ENCODE measurements at regions not wholly inside any gene's neighbourhood (a gene's known extent, or its start where the extent isn't known, plus 50 kb on each side); places are given as distances from the start of the nearest gene placed in this dataset.
A peak's percentile ranks its signal among the peaks of the same experiment; 100 is the strongest.
"Not testable (repeated sequence)": the region's sequence is repeated elsewhere in the genome, so short reads cannot be mapped to it uniquely, and the experiment has no call there.

DNA sequence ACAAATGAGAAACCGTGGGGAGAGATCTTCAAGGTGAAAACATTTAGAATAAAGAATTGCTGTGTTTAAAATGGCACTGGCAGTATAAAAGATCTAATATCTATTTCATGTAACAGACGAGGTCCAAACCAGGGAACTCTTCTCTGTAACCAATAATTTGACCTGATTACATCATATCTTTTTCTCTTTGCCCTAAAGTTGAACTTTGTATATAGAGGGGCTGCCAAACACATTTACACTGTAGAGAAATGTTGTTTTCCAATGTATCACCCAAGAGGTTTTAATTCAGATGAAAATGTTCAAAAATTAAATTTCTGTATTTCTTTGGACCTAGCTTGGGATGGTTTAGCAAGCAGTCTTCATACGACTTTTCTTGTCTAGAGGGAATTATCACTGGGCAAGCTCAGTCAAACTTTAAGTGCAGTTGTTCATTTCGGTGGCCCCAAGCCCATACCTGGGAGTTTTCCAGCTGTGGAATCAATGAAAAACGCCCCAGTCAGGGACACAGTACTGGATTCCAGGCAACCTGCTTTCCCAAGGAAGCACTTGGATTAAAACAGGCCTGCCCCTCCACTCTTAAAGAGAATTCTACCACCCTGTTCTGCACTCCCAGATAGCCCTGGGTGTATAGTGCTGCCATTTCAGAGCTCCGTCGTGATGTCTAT, 208.5 kb upstream of the FN1 start:
- DNase-seq: no peak

DNA sequence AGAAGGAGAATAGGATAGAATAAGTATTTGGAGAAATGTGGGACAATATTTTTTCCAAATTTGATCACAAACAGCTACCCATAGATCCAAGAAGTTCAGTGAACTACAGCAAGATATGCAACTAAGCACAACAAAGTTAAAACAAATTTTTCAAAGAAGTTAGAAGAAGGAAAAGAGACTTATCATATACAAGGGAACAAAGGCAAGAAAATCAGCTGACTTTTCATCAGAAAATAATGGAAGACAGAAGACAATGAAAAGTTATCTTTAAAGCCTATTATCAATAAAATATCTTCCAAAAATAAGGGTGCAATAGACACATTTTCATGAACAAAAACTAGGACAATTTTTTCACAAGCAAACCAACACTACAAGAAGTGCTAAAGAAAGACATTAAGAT, 202.8 kb upstream of the FN1 start:
- no peak for DNase-seq

DNA sequence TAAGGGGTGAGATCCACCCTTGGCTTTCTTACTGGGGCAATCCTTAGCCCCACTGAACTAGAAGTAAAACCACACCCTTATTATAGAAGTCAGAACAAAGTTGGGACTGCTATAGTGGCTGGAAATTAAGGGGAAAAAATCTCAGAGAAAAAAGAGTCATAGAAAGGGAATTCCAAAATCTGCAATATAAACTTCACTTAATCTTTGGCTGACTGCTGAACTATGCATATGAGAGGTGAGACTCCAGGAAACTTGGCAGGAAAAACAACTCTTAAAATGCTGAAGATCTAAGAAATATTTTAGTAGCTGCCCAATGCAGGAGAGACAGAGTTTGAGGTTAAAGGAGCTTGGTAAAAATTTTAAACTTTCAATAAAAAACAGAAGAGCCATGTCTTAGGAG, 201.8 kb upstream of the FN1 start:
- no peak for DNase-seq

DNA sequence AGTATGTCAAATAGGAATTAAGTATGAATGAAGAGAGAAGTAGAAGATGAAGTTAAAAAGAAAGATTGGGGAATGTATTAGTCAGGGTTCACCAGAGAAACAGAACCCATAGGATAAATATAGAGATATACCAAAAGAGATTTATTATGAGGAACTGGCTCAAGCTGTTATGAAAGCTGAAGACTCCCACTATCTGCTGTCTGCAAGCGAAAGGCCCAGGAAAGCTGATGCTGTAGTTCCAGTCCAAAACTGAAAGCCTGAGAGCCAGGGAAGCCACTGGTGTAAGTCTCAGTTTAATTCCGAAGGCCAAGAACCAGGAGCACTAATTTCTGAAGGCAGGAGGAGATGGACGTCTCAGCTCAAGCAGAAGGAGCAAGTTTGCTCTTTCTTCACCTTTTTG, 200.9 kb upstream of the FN1 start:
- no peak for DNase-seq

DNA sequence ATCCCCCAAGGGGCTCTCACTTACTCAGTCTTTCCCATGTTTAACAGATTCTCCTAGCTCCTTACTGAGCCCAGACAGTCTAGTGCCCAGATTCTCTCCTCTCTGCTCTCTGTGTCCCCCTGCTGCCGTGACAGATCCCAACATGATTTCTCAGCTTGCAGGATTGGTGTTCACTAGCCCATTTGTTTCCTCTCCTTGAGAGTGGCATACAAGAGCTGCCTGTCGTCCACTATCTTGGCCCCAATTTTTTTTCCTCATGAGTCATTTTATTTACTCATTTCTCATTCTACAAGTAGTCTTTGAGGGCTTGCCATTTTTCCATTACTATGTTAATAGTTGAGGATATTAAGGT, 199.9 kb upstream of the FN1 start:
- no peak for DNase-seq

DNA sequence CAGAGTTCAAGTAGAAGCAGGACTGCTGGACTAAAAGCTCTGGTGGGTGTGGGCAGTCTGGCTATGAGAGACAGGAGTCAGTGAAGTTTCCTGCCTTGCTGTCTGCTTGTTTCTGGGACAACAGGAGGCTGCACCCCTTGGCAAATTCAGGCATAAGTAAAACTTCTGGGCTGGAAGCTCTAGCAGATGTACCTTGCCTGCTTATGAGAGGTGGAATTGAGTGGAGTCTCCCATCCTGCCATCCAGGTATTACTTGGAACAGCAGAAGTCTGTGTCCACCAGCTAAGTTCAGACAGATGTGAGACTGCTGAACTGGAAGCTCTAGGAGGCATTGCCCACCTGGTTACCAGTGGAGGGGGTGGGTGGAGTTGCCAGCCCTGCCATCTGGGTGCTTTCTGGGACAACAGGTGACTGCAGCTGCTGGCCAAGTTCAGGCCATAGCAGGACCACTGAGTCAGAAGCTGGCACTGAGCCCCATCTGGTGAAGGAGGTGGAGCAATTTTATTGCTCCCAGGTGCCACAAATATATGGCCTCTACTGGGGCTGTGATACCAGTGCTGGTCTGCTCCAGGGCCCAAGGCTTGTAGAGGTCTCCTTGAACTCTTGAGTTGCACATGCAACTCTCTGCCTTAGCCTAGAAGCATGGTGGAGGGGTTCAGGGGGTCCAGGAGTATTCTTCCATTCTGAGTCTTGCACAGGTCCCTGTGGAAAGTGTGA, 199.4 kb upstream of the FN1 start:
- no peak for DNase-seq

DNA sequence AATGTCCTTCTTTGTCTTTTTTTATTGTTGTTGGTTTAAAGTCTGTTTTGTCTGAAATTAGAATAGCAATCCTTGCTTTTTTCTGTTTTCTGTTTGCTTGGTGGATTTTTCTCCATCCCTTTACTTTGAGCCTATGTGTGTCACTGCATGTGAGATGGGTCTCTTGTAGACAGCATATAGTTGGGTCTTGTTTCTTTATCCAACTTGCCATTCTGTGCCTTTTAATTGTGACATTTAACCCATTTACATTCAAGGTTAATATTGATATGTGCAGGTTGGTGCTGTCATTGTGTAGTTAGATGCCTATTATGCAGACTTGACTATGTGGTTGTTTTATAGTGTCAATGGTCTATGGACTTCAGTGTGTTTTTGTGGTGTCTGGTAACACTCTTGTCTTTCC, 197.5 kb upstream of the FN1 start:
- DNase-seq: no peak

DNA sequence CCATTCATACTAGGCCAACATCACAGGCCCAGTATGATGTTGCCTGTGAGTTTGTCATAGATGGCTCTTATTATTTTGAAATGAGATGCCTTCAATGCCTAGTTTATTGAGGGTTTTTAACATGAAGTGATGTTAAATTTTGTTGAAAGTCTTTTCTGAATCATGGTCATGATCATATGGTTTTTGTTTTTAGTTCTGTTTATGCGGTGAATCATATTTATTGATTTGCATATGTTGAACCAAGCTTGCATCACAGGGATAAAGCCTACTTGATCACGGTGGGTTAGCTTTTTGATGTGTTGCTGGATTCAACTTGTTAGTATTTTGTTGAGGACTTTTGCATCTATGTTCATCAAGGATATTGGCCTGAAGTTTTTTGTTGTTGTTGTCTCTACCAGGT, 195.8 kb upstream of the FN1 start:
- DNase-seq: no peak

DNA sequence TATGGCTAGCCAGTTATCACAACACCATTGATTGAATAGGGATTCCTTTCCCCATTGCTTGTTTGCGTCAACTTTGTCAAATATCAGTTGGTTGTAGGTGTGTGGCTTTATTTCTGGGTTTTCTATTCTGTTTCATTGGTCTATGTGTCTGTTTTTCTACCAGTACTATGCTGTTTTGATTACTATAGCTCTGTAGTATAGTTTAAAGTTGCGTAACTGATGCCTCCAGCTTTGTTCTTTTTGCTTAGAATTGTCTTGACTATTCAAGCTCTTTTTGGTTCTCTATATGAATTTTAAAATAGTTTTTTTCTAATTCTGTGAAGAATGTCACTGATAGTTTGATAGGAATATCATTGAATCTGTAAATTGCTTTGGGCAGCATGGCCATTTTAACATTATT, 194.9 kb upstream of the FN1 start:
- not testable (repeated sequence) for DNase-seq

DNA sequence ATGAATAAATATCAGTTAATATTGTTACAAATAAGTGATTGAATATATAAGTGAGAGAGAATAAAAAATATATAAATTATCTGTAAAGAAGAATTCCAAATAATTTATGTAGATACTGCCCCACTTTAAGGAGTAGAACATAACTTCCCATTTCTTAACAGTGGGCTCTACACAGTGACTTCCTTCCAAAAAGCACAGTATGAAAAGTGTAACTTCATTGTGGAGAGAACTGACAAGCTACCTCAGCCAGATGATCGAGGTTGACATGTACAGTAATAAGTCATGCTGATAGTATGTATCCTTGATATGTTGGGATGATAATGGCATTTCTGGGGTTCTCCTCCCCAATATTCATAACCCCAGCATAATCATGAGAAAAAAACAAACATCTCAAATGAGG, 191.9 kb upstream of the FN1 start:
- DNase-seq: no peak

DNA sequence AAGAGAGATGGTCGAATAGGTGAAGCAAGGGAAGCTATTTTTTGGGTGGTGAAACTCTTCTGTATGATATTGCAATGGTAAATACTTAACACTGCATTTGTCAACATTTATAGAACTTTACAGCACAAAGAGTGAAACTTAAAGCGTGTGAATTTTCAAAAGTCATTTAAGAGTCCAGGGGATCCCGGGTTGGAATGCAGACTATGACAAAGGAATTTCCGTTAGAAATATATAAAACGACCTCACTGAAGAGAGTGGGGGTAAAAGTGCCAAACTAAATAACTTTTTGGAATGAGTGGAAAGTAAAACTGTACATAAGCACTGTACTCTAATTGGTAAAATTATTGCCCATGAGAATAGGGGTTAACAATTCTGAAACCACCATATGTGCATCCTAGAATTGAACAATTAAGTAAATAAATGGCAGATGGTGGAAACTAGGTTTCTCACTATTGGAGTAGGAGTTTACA, 191.0 kb upstream of the FN1 start:
- no peak for DNase-seq

DNA sequence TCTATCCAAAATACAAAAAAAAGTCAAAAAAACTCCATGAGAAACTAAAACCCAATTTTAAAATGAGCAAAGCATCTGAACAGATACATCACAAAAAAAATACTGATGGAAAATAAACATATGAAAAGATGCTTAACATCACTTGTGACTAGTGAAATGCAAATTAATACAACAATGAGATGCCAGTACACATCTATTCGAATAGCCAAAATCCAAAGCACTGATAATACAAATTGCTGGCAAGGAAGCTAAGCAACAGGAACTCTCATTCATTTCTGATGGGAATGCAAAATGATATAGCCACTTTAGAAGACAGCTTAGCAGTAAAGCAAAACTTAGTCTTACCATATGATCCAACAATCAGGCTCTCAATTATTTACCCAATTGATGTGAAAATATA, 190.2 kb upstream of the FN1 start:
- DNase-seq: no peak

DNA sequence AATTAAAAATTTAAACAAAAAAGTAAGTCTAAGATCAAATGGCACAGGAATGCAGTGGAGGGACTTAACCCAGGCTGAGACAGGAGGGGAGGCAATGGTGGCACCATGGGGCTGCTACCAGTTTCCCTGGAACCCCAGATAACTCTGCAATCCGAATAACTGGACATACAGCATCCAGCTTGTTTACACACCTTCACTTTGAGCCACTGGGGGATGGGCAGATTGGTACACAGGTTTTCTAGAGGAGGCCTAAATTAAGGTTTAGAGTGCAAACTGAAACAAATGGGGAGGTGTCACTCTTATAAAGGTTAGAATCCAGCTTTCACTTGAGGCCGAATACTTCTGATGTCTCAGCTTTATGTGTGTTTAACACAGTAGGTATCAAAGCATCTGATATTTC, 189.3 kb upstream of the FN1 start:
- no peak for DNase-seq

DNA sequence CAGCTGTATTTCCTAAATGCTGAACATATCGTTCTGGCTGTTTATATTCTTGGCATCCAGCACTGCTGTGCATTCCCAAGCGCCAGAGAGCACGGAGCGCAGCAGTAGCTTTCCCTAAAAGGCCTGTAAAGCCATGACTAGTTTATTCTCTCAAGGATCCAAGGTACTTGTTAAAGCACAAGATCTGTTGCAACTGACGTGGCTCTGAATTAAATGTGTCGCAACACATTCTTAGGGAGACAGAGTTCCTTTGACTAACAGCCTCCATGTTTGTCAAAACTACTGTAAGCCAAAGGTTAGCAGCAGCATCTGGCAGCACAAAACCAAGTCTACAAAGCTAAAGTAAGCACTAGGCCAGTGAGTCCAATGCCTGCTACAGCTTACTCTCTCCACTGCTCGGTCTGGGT, 188.6 kb upstream of the FN1 start:
- DNase-seq: peak; percentile 20

DNA sequence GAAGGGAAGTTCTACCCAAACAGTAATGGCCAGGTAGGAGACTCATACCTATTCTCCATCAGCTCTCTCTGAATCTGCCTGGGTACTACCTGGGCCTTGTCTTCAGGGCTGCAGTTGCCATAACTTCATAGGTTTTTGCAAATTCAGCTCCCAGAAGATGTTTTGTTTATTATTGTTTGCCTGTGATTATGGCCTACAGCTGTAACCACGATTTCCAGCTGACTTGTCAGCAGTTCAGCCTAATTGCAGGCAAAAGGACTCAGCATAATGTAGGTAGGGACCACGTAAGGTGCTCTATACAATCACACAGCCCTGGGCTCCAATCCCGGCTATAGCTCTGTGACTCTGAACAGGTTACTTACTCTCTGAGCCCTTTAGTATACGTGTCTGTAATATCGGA, 187.0 kb upstream of the FN1 start:
- DNase-seq: no peak

DNA sequence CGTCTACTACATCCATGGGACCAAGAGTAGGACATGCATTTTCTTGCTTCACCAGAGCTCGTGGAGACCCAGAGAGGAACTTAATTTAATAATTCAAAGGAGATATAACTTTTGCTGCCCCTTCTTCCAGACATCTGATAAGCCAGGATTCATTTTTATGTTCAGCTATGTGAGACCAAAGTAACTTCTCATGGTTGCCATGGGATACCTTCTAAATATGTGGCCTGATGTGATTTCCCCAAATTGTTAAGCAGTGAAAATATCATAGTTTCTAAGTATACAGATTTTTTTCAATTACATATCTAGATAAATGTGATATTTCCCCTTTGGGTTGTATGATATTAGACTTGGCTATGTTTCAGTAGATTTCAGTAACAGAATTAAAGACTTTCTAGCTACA, 185.5 kb upstream of the FN1 start:
- DNase-seq: no peak

DNA sequence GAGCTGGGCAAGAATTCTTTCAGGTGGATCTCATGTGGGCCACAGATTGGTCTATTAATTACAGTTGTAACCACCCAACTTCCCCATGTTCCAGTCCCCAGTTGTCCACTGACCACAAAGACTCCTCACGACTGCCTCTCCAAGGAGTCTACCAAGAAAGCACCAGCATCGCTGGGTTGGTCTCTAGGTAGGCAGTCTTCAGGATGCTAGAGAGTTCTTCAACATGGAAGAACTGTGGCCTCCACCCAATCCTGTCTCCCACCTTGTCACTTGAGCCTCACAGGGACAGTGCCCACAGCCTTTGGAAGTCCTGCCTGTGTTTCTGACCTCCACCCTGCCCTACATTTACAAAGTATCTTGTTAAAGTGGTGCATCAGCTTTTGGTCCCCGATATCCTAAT, 184.7 kb upstream of the FN1 start:
- DNase-seq: no peak

DNA sequence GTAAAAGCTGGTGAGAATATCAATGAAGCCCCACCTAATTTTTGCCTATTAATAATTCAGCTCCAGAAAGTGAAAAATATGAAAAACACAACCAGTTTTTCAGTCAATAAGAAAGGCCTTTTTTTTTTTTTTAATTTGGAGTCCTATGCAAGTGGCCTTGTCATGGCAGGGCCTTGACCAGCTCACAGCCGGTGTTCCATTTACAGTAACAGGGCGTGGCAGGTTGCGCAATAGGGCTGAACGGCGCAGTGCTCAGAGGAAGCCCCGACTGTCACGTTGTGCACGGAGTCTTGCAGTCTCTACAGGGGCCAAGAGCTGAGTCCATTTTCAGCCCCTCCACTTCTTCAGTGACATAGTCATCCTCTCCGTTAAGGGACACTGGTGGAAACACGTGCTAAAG, 184.1 kb upstream of the FN1 start:
- peak; percentile 47 for DNase-seq

DNA sequence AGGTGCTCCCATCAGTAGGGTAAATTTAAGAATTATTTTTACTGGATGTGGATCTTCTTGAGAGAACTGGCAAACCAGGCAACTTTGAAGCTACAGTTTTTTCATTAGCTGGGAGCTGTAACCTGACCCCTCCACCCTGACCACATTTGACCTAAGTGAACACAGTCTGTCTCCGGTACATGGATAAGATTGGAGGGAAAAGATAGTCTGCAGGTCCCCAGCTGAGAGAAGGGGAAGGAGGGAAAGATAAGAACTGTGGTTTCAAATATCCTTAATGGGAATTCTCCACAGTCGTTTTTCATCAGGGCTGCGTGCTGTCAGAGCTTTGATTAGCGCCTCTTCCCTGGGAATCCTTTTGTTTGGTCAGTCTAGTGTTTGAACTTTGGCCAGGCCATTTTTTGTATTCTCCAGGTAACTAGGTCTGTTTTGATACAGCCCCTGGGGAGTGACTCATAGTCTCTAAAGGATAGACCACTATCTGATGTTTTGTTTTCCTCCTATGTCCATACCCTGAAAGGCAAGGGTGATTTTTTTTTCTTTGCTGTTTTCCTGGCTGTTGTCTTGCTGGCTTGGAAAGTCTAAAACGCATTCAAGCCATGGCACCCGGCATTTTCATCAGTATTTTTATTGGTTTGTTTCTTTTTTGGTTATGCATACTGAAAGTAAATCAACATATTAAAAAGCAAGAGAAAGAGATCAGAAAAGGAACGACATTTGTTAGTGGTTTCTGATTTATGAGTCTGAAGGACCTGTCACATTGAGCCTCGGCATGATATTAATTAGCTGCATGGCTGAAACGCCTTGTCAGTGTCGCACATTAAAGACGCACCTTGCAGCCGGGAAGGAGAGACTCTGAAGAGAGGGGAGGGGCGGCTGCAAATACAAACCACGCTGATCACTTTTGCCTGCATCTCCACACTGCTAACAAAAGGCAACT, 183.4 kb upstream of the FN1 start:
- DNase-seq: peak; percentile 69

DNA sequence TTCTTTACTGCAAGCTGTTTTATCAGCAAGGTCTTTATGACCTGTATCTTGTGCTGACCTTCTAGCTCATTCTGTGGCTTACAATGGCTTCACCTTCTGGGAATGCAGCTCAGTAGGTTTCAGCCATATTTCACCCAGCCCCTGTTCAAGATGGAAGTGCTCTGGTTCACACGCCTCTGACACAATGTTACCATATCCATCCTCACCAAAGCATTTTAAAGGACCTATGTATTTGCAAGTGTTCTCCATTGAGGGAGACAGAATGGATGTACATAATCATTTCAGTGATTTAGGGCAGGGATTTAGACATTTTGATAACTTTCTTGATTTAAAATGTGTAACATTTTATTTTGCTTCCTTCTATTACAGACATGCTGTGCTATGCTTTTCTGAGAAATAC, 182.3 kb upstream of the FN1 start:
- DNase-seq: no peak

DNA sequence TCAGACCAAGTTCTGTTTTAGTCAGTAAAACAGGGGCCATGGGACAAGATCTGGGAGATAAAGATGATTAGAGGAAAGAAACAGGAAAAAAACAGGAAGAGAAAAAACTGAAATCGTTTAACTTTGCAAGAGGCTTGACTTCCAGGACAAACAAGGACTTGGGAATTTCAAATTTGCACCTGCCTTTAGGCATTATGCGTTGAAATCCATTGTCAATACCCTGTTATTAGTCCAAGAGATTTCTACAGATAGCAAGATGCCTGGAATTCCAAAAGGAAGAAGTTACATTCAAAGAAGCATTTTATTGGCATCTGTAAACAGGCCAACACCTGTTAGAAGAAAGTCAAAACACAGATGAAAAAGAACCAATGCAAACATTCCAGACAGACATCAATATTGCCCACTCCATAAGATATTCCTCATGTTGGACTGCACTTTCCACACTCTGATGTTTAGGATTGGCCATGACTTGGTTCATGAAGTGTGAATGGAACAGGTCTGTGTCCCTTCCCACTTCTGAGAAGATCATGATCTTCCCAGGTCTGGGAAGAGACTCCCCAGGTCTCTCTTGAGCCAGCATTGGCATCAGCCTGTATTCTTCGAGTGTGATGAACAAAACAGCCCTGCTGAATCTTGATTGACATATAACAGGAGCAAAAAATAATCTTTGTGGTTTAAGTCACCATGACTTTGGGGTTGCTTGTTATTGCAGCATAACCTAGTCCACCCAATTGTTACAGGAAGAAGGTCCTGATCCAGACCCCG, 181.4 kb upstream of the FN1 start:
- DNase-seq: no peak

DNA sequence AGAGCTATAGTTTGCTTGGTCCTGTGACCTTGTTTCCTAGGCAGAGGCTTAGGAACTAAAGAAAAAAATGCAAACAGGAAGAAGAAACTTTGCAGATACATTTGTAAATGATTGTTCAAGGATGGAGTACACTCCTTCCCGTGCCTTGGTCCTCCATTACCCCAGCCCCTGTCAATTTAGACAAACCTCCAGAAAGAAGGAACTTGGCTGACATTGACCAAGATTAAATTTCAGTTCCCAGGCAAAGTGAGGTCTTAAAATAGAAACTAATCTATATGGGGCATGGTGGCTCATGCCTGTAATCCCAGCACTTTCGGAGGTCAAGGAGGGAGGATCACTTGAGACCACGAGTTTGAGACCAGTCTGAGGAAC, 179.9 kb upstream of the FN1 start:
- DNase-seq: no peak

All from hematopoietic multipotent progenitor cell treated with erythropoietin and hydrocortisone succinate and interleukin-3 and kit ligand, for 4 days (in vitro differentiated cells).